HepG2 (cell line): ENCODE measurements at regions not wholly inside any gene's neighbourhood (a gene's known extent, or its start where the extent isn't known, plus 50 kb on each side); places are given as distances from the start of the nearest gene placed in this dataset.

ENCODE experiments used
- ATAC-seq: fragments of 200-7000 bp; cut with Tn5 transposase; 3 replicates; pipeline ENCODE4 v1.9.1; 2020; ENCODE audit warnings: mild to moderate bottlenecking, moderate library complexity
- BruUV-seq: library from RNA; stranded (reverse); fragments of 400-500 nt; replicated peaks from 2 replicates; lab custom pipeline; 2021; lab: Mats Ljungman, UMichigan
- CTCF ChIA-PET: fragments of 300-600 bp; formaldehyde crosslinking; extraction: SDS; loops from one replicate; lab custom pipeline; 2021; ENCODE audit warnings: low total read pairs, inconsistent platforms, low intra/inter-chr PET ratio; lab: Yijun Ruan, JAX
- POLR2A ChIA-PET: fragments of 350-600 bp; sonication (Branson Sonifier 250); formaldehyde crosslinking; loops from one replicate; lab custom pipeline; 2020; ENCODE audit warnings: antibody characterized with exemption, inconsistent platforms; lab: Yijun Ruan, JAX
- DNase-seq: peaks from one replicate; pipeline ENCODE4 v3.0.0-alpha.2; 2015; ENCODE audit warnings: low spot score
- FAIRE-seq: peaks from 3 replicates; lab custom pipeline; 2011; peaks lifted over from hg19 to GRCh38; lab: Jason Lieb, UNC
- H2AFZ ChIP-seq: one replicate; pipeline ENCODE4 v1.6.1; 2011; ENCODE audit warnings: low read length, inconsistent platforms
- H3K27ac ChIP-seq: fragments of 300-600 bp; 3 replicates; pipeline ENCODE4 v1.8.0; 2011; ENCODE audit warnings: mixed run types, mild to moderate bottlenecking, mixed read lengths, low read length, inconsistent platforms; ENCODE audit not compliant: insufficient read depth; ENCODE audit errors: extremely low read length
- H3K27me3 ChIP-seq, 2 experiments: fragments of 200-600 bp in 1 of 2; 2 replicates in 1 of 2; 3 replicates in 1 of 2; pipeline versions ENCODE4 v1.6.0 to v1.8.0; 2011; ENCODE audit warnings: low read length in 2 of 2, mild to moderate bottlenecking in 2 of 2, moderate library complexity in 2 of 2, inconsistent platforms in 1 of 2; ENCODE audit not compliant: insufficient read depth in 2 of 2, control insufficient read depth in 1 of 2
- H3K36me3 ChIP-seq, 2 experiments: fragments of 200-600 bp in 1 of 2; replicated peaks in 1 of 2; 2 replicates in 1 of 2; 3 replicates in 1 of 2; pipeline versions ENCODE4 v1.5.1 to v1.8.0; 2011; ENCODE audit warnings: low read length in 2 of 2, inconsistent platforms in 1 of 2; ENCODE audit not compliant: insufficient read depth in 2 of 2, control insufficient read depth in 1 of 2
- H3K4me1 ChIP-seq: 2 replicates; pipeline ENCODE4 v1.5.1; 2012; ENCODE audit warnings: low read length, inconsistent platforms; ENCODE audit not compliant: insufficient read depth
- H3K4me2 ChIP-seq: 2 replicates; pipeline ENCODE4 v1.6.0; 2011; ENCODE audit warnings: low read depth, low read length, inconsistent platforms
- H3K4me3 ChIP-seq, 3 experiments: fragments of 200-600 bp in 1 of 3; sonication (generic), shearing (Covaris generic) in 1 of 3; replicated peaks in 1 of 3; 2 replicates each; pipeline ENCODE4 v1.5.1; 2011 to 2016; ENCODE audit warnings: low read length in 3 of 3, inconsistent platforms in 2 of 3, low read depth in 2 of 3, mild to moderate bottlenecking in 2 of 3, control low read depth in 1 of 3, mixed read lengths in 1 of 3; ENCODE audit not compliant: insufficient read depth in 1 of 3
- H3K79me2 ChIP-seq: one replicate; pipeline ENCODE4 v1.6.1; 2011; ENCODE audit warnings: low read length, inconsistent platforms; ENCODE audit not compliant: insufficient read depth
- H3K9ac ChIP-seq: 2 replicates; pipeline ENCODE4 v1.6.0; 2011; ENCODE audit warnings: mild to moderate bottlenecking, low read depth, low read length, inconsistent platforms; ENCODE audit not compliant: insufficient read depth
- H3K9me3 ChIP-seq: 2 replicates; pipeline ENCODE4 v1.5.1; 2012; ENCODE audit warnings: mild to moderate bottlenecking, low read length
- H4K20me1 ChIP-seq: 2 replicates; pipeline ENCODE4 v1.6.0; 2011; ENCODE audit warnings: inconsistent platforms, mild to moderate bottlenecking, low read length, moderate library complexity; ENCODE audit not compliant: insufficient read depth
- FUBP1 ChIP-seq: sonication (generic); formaldehyde crosslinking; IDR thresholded peaks from 2 replicates; pipeline ENCODE4 v1.5.1; 2020; ENCODE audit warnings: missing genetic modification reagents, mild to moderate bottlenecking, borderline replicate concordance
- JUNB ChIP-seq: sonication (generic); formaldehyde crosslinking; IDR thresholded peaks from 2 replicates; pipeline ENCODE4 v1.8.0; 2022; ENCODE audit warnings: missing genetic modification reagents, mild to moderate bottlenecking, borderline replicate concordance
- MXD4 ChIP-seq: IDR thresholded peaks from 2 replicates; pipeline ENCODE4 v1.6.1; 2016; ENCODE audit warnings: mild to moderate bottlenecking, missing biosample characterization, missing genetic modification reagents
- TEAD2 ChIP-seq: sonication (generic); formaldehyde crosslinking; IDR thresholded peaks from 2 replicates; pipeline ENCODE4 v1.9.0; 2021; ENCODE audit warnings: missing genetic modification reagents
- ZHX2 ChIP-seq, 2 experiments: sonication (generic) in 1 of 2; formaldehyde crosslinking in 1 of 2; IDR thresholded peaks; 2 replicates each; pipeline versions ENCODE4 v1.6.1 to v1.9.0; 2014 to 2022; ENCODE audit warnings: antibody characterized with exemption in 1 of 2, borderline replicate concordance in 1 of 2, inconsistent platforms in 1 of 2, low read depth in 1 of 2, missing genetic modification reagents in 1 of 2
- ZNF296 ChIP-seq: sonication (generic); formaldehyde crosslinking; conservative IDR thresholded peaks from 2 replicates; pipeline ENCODE4 v1.5.0; 2020; ENCODE audit warnings: mild to moderate bottlenecking, missing genetic modification reagents
- ZNF546 ChIP-seq: sonication (generic); formaldehyde crosslinking; conservative IDR thresholded peaks from 2 replicates; pipeline ENCODE4 v1.8.1; 2023; ENCODE audit warnings: mild to moderate bottlenecking, missing genetic modification reagents
- ZNF547 ChIP-seq: sonication (generic); formaldehyde crosslinking; IDR thresholded peaks from 2 replicates; pipeline ENCODE4 v1.5.1; 2020; ENCODE audit warnings: mild to moderate bottlenecking, missing genetic modification reagents
- ZNF720 ChIP-seq: sonication (generic); formaldehyde crosslinking; IDR thresholded peaks from 2 replicates; pipeline ENCODE4 v1.4.0; 2020; ENCODE audit warnings: missing genetic modification reagents
- ZNF792 ChIP-seq: IDR thresholded peaks from 2 replicates; pipeline ENCODE4 v1.6.1; 2016
- in situ Hi-C: cut with HindIII; loops from 2 replicates; pipeline ENCODE4 v1.10.0; 2017; ENCODE audit warnings: low pct_unique_long_range_greater_than_20kb; ENCODE audit not compliant: extremely low pct_ligation_motif_present
- intact Hi-C: fragments of 100-400 bp; cut with micrococcal nuclease; formaldehyde crosslinking; loops from one replicate; pipeline ENCODE4 v1.10.0; 2022; ENCODE audit not compliant: unreplicated experiment
- TF ChIP-seq, protein P1 (sequence below): sonication (generic); formaldehyde crosslinking; IDR thresholded peaks from 2 replicates; pipeline ENCODE4 v1.4.0; 2020; ENCODE audit warnings: missing genetic modification reagents
- TF ChIP-seq, protein P2 (sequence below): sonication (generic); formaldehyde crosslinking; conservative IDR thresholded peaks from 2 replicates; pipeline ENCODE4 v1.8.0; 2022; ENCODE audit warnings: mild to moderate bottlenecking, moderate library complexity, missing genetic modification reagents

- no peak overlapping the region for H3K4me3 ChIP-seq
- no peak overlapping the region for H3K4me2 ChIP-seq
- no TSS peak for BruUV-seq
- POLR2A ChIA-PET, result no interaction called here
- no peaks in the 10 kb centered on the region for H3K79me2 ChIP-seq
- no peaks in the 10 kb centered on the region for H3K27me3 ChIP-seq
- no peaks in the 10 kb centered on the region for H3K9me3 ChIP-seq
- no peak overlapping the region for H2AFZ ChIP-seq
- no peak for ATAC-seq
- no peak for TF ChIP-seq FUBP1 (CRISPR knock-in tag)
- TF ChIP-seq ZHX2 (IDR thresholded peaks at IDR 0.05; ENCODE audit: low read depth), result no peak
- no peak for TF ChIP-seq ZHX2 (CRISPR knock-in tag; IDR thresholded peaks at IDR 0.05; ENCODE audit: borderline replicate concordance)
- no peak for TF ChIP-seq JUNB (CRISPR knock-in tag)
- TF ChIP-seq ZNF546 (CRISPR knock-in tag), result no peak
- no peak for TF ChIP-seq MXD4 (CRISPR knock-in tag)
- TF ChIP-seq ZNF296 (CRISPR knock-in tag), result no peak
- no peak for TF ChIP-seq ZNF547 (CRISPR knock-in tag)
- TF ChIP-seq, protein P1, sequence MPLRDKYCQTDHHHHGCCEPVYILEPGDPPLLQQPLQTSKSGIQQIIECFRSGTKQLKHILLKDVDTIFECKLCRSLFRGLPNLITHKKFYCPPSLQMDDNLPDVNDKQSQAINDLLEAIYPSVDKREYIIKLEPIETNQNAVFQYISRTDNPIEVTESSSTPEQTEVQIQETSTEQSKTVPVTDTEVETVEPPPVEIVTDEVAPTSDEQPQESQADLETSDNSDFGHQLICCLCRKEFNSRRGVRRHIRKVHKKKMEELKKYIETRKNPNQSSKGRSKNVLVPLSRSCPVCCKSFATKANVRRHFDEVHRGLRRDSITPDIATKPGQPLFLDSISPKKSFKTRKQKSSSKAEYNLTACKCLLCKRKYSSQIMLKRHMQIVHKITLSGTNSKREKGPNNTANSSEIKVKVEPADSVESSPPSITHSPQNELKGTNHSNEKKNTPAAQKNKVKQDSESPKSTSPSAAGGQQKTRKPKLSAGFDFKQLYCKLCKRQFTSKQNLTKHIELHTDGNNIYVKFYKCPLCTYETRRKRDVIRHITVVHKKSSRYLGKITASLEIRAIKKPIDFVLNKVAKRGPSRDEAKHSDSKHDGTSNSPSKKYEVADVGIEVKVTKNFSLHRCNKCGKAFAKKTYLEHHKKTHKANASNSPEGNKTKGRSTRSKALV (CRISPR knock-in tag), result no peak
- TF ChIP-seq TEAD2 (CRISPR knock-in tag), result no peak
- TF ChIP-seq, protein P2, sequence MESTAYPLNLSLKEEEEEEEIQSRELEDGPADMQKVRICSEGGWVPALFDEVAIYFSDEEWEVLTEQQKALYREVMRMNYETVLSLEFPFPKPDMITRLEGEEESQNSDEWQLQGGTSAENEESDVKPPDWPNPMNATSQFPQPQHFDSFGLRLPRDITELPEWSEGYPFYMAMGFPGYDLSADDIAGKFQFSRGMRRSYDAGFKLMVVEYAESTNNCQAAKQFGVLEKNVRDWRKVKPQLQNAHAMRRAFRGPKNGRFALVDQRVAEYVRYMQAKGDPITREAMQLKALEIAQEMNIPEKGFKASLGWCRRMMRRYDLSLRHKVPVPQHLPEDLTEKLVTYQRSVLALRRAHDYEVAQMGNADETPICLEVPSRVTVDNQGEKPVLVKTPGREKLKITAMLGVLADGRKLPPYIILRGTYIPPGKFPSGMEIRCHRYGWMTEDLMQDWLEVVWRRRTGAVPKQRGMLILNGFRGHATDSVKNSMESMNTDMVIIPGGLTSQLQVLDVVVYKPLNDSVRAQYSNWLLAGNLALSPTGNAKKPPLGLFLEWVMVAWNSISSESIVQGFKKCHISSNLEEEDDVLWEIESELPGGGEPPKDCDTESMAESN (CRISPR knock-in tag), result no peak
- no peak for TF ChIP-seq ZNF720
- no peak for TF ChIP-seq ZNF792 (CRISPR knock-in tag)
- TF ChIP-seq, all 625 proteins: peak for 0
- Histone ChIP-seq H3K36me3 (no peaks in the 10 kb centered on the region), H3K9ac (no peak overlapping the region), H3K27ac (no peak overlapping the region), H4K20me1 (no peaks in the 10 kb centered on the region), H3K4me1 (no peaks in the 10 kb centered on the region)
- no peak for FAIRE-seq
- intact Hi-C loops (no loop called here), in situ Hi-C loops (no loop called here)
- no peak for DNase-seq
- CTCF ChIA-PET, result no interaction called here
Measured at GRCh38 chr11:87616511-87616910, 558.7 kb downstream of the RAB38 start.
